Osteocyte (in vitro differentiated cells): ENCODE measurements at regions not wholly inside any gene's neighbourhood (a gene's known extent, or its start where the extent isn't known, plus 50 kb on each side); places are given as distances from the start of the nearest gene placed in this dataset.
A peak's percentile ranks its signal among the peaks of the same experiment; 100 is the strongest.

Experiments used
- DNase-seq: peaks from one replicate; pipeline ENCODE4 v3.0.0; 2021; ENCODE audit warnings: mixed read lengths; ENCODE audit not compliant: unreplicated experiment; ENCODE audit errors: extremely low spot score
- H3K27ac Mint-ChIP-seq: one replicate; pipeline ENCODE4 v1.8.0; 2021; ENCODE audit warnings: mild to moderate bottlenecking, mixed read lengths; ENCODE audit not compliant: unreplicated experiment
- H3K27me3 Mint-ChIP-seq: one replicate; pipeline ENCODE4 v1.8.0; 2021; ENCODE audit warnings: mixed read lengths; ENCODE audit not compliant: unreplicated experiment
- H3K36me3 Mint-ChIP-seq: one replicate; pipeline ENCODE4 v1.8.0; 2021; ENCODE audit warnings: mixed read lengths; ENCODE audit not compliant: unreplicated experiment
- H3K4me1 Mint-ChIP-seq: one replicate; pipeline ENCODE4 v1.8.0; 2021; ENCODE audit warnings: mixed read lengths; ENCODE audit not compliant: unreplicated experiment
- H3K4me3 Mint-ChIP-seq: one replicate; pipeline ENCODE4 v1.8.0; 2021; ENCODE audit warnings: mild to moderate bottlenecking, moderate library complexity, mixed read lengths; ENCODE audit not compliant: unreplicated experiment
- H3K9me3 Mint-ChIP-seq: one replicate; pipeline ENCODE4 v1.8.0; 2021; ENCODE audit warnings: mixed read lengths; ENCODE audit not compliant: unreplicated experiment
- TF ChIP-seq, protein P1 (sequence below): fragments of 200-600 bp; sonication (generic); IDR thresholded peaks from 2 replicates; pipeline ENCODE4 v1.5.0; 2021; ENCODE audit warnings: antibody characterized with exemption, mild to moderate bottlenecking, moderate library complexity

DNA sequence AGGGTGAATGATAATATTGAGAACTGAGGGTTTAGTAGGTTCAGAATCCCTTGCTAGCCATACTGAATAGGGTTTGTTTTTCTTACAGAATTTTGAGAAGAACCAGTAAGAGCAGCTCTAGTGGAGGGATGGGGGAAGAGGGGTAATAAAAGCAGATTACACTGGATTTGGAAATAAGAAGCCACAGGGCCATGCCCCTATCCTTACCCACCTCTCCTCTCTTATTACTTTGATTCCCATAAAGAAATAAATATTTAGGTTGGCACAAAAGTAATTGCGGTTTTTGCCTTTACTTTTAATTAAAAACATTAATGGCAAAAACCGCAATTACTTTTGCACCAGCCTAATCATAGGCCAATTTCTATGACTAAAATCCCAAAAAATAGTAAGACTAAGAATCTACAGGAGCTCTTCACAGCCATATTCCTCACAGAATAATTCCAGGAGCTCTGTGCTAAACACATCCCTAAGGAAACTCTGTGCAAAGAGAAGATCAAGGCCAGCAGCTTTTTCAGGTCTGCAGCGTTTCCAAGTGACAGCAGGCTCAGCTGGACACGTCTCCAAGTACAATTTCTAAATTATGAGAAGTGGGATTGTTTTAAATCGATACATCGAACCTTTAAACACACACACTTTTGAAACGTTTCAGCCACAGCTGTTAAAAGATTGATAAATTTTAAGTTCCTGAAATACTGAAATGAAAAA lies 58.4 kb upstream of the RTN4 start:
- Mint-ChIP-seq H3K27ac (peak overlapping the region; percentile 97), H3K27me3 (no peaks in the 10 kb centered on the region), H3K36me3 (no peaks in the 10 kb centered on the region), H3K4me1 (peaks cover 75% of the 10 kb centered on the region), H3K4me3 (no peak overlapping the region), H3K9me3 (no peaks in the 10 kb centered on the region)
- no peak for DNase-seq
- TF ChIP-seq, protein P1, sequence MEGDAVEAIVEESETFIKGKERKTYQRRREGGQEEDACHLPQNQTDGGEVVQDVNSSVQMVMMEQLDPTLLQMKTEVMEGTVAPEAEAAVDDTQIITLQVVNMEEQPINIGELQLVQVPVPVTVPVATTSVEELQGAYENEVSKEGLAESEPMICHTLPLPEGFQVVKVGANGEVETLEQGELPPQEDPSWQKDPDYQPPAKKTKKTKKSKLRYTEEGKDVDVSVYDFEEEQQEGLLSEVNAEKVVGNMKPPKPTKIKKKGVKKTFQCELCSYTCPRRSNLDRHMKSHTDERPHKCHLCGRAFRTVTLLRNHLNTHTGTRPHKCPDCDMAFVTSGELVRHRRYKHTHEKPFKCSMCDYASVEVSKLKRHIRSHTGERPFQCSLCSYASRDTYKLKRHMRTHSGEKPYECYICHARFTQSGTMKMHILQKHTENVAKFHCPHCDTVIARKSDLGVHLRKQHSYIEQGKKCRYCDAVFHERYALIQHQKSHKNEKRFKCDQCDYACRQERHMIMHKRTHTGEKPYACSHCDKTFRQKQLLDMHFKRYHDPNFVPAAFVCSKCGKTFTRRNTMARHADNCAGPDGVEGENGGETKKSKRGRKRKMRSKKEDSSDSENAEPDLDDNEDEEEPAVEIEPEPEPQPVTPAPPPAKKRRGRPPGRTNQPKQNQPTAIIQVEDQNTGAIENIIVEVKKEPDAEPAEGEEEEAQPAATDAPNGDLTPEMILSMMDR: no peak

DNA sequence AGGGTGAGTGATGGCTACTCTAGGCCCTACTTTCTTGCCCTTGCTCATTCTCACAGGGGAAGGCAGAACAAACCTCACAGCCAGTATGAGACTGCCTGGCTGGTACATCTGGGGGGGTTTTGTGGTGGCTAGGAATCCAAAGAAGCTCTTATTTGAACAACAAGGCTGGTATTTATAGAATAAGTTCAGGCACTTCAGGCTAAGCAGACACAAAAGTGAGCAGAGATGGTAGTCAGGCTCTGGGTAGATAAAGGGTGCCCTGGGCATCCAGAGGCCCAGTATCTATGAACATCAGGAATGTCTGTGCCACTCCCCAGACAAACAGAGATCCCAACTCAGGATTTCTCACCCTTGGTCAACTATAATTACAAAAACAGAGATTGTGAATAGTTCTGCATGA lies 57.2 kb upstream of the RTN4 start:
- no peaks in the 10 kb centered on the region for H3K36me3 Mint-ChIP-seq
- TF ChIP-seq, protein P1: no peak
- no peaks in the 10 kb centered on the region for H3K27me3 Mint-ChIP-seq
- peaks cover 72% of the 10 kb centered on the region for H3K4me1 Mint-ChIP-seq
- H3K27ac Mint-ChIP-seq: peak overlapping the region; percentile 96
- H3K9me3 Mint-ChIP-seq: no peaks in the 10 kb centered on the region
- H3K4me3 Mint-ChIP-seq: no peak overlapping the region
- DNase-seq: no peak

DNA sequence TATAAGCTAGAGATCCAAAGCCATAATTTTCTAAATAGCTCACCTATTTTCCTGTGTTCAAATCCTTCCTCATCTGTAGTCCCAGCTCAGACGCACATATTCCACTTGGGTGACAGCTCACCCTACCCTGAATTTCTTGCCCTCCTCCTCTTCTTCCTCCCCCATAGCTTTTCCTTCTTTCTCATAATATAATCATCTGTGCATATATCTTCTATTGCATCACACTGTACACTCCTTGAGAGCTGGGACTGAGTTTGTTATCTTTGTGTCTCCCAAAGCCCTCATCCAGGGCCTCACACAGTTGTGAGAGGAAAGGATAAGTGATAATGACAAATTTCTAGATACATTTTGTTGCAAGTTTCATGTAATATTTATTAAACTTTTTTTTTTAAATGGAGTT lies 55.9 kb upstream of the RTN4 start:
- Mint-ChIP-seq H3K27me3 (no peaks in the 10 kb centered on the region), H3K4me1 (peaks cover 72% of the 10 kb centered on the region), H3K9me3 (no peaks in the 10 kb centered on the region), H3K27ac (peak overlapping the region; percentile 96), H3K4me3 (no peak overlapping the region), H3K36me3 (no peaks in the 10 kb centered on the region)
- TF ChIP-seq, protein P1: no peak
- no peak for DNase-seq

DNA sequence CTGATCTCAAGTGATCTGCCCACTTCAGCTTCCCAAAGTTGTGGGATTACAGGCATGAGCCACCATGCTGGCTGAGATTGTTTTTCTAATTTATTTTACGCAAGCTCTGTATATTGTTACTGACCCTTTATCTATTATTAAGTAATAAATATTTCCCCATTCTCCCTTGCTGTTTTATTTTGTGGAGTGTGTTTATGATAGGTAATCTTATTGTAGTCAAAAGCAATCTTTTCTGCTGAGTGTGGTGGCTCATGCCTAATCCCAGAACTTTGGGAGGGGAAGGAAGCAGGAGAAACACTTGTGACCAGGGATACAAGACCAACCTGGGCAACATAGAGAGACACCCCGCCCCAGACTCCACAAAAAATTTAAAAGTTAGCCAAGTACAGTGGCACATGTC lies 55.2 kb upstream of the RTN4 start:
- Mint-ChIP-seq H3K27me3 (no peaks in the 10 kb centered on the region), H3K9me3 (no peaks in the 10 kb centered on the region), H3K36me3 (no peaks in the 10 kb centered on the region), H3K4me3 (no peak overlapping the region), H3K4me1 (peaks cover 72% of the 10 kb centered on the region), H3K27ac (peak overlapping the region; percentile 51)
- no peak for DNase-seq
- TF ChIP-seq, protein P1: no peak

DNA sequence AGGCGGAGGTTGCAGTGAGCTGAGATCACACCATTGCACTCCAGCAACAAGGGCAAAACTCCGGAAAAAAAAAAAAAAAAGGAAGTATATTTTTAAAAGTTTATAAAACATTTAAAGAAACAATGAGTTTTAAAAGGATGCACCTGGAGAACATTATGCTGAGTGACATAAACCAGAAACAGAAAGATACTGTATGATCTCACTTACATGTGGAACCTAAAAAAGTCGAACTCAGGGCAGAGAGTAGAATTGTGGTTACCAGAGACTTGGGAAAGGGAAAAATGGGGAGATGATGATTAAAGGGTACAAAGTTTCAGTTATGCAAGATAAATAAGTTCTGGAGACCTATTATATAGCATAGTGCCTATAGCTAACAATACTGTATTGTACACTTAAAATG lies 52.8 kb upstream of the RTN4 start:
- DNase-seq: no peak
- Mint-ChIP-seq H3K27me3 (no peaks in the 10 kb centered on the region), H3K4me1 (peaks cover 63% of the 10 kb centered on the region), H3K27ac (no peak overlapping the region), H3K4me3 (no peak overlapping the region), H3K36me3 (no peaks in the 10 kb centered on the region), H3K9me3 (no peaks in the 10 kb centered on the region)
- TF ChIP-seq, protein P1: no peak
